Muscle layer of duodenum (tissue), 2 donors: ENCODE measurements at regions not wholly inside any gene's neighbourhood (a gene's known extent, or its start where the extent isn't known, plus 50 kb on each side); places are given as distances from the start of the nearest gene placed in this dataset.

Experiments used
- H3K27ac ChIP-seq: one replicate; pipeline ENCODE4 v1.7.0; 2013; ENCODE audit warnings: mild to moderate bottlenecking, low read length
- H3K27me3 ChIP-seq: one replicate; pipeline ENCODE4 v1.7.0; 2013; ENCODE audit warnings: low read depth, mild to moderate bottlenecking, control low read depth, low read length
- H3K36me3 ChIP-seq, 2 donors: one replicate each; pipeline ENCODE4 v1.7.0; 2013; ENCODE audit warnings: low read length in 2 of 2, control low read depth in 1 of 2, mild to moderate bottlenecking in 1 of 2; ENCODE audit not compliant: insufficient read depth in 2 of 2, control insufficient read depth in 1 of 2
- H3K4me1 ChIP-seq, 2 donors: one replicate each; pipeline ENCODE4 v1.7.0; 2013; ENCODE audit warnings: low read length in 2 of 2, mild to moderate bottlenecking in 2 of 2, control low read depth in 1 of 2, moderate library complexity in 1 of 2; ENCODE audit not compliant: insufficient read depth in 2 of 2, control insufficient read depth in 1 of 2
- H3K4me3 ChIP-seq, 2 donors: one replicate each; pipeline ENCODE4 v1.7.0; 2013; ENCODE audit warnings: low read length in 2 of 2, low read depth in 1 of 2, mild to moderate bottlenecking in 1 of 2
- H3K9me3 ChIP-seq, 2 donors: one replicate each; pipeline ENCODE4 v1.7.0; 2013; ENCODE audit warnings: low read length in 2 of 2, control low read depth in 1 of 2, mild to moderate bottlenecking in 1 of 2; ENCODE audit not compliant: control insufficient read depth in 1 of 2
- donor health status: healthy.

DNA sequence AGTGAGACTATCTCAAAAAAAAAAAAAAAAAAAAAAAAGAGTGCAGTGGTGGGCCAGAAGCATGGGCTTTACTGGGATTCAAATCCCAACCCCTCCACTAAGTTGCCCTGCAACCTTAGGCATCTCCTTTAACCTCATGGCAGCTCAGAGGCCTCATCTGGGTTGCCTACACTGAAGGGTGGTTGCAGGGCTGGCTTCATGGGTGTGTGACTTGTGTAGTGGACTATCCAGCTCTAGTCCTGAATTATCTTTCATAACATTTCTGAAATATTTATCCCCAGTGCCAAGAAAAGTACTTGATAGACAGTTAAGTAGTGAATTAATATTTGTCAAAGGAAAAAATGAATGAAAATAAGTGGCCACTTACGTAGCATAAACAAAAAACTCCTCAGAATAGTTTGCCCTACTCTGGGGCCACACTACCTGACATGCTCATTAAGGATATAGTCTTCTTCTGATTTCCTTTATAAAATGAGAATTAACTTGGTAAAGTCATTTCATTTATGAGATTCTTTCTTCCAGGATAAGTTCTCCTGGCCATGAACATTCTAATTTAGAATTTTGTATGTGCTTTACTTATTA lies 116.0 kb upstream of the SYT13 start:
- no peaks in the 10 kb centered on the region for H3K9me3 ChIP-seq
- H3K4me3 ChIP-seq, result no peak overlapping the region
- no peak overlapping the region for H3K27ac ChIP-seq
- H3K27me3 ChIP-seq, result no peaks in the 10 kb centered on the region
- H3K36me3 ChIP-seq, result no peaks in the 10 kb centered on the region
- no peaks in the 10 kb centered on the region for H3K4me1 ChIP-seq

DNA sequence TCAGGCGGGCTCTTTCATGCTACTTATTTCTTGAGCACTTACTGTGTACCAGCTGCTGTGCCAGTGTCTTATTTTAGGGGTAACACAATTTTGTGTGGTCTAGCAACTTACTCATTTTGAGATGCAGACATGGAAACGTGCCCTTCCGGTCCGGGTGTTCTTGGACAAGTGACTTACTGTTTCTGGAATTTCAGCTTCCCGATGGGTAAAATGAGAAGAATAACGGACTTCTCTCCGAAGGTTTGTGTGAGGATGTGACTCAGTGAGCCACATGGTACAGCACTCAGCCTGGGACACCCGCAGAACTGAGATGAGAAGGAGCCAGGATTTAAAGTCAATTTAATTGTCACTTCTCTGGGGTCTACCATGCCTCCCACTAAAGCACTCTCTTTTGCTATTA lies 114.5 kb upstream of the SYT13 start:
- Histone ChIP-seq H3K4me3 (no peak overlapping the region), H3K27me3 (no peaks in the 10 kb centered on the region), H3K36me3 (no peaks in the 10 kb centered on the region), H3K9me3 (no peaks in the 10 kb centered on the region), H3K4me1 (no peaks in the 10 kb centered on the region), H3K27ac (no peak overlapping the region)

DNA sequence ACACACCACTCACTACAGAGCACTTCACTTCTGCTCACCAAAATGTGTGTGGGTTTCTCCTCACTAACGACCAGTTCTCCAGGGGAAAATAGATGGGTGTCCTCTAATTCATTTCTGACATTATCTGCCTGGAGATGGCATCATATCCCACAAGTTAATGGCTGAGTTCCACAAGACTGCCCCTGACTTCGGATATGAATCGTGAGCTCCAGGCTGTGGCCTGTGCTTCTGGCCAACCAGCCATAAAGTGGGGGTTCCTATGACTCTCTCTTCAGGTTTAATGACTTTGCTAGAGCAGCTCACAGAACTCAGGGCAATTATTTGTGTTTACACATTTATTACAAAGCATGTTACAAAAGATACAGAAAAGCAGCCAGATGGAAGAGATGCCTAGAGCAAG lies 113.0 kb upstream of the SYT13 start:
- H3K27ac ChIP-seq, result no peak overlapping the region
- no peaks in the 10 kb centered on the region for H3K27me3 ChIP-seq
- H3K4me3 ChIP-seq, result no peak overlapping the region
- H3K36me3 ChIP-seq, result no peaks in the 10 kb centered on the region
- no peaks in the 10 kb centered on the region for H3K4me1 ChIP-seq
- H3K9me3 ChIP-seq, result no peaks in the 10 kb centered on the region

DNA sequence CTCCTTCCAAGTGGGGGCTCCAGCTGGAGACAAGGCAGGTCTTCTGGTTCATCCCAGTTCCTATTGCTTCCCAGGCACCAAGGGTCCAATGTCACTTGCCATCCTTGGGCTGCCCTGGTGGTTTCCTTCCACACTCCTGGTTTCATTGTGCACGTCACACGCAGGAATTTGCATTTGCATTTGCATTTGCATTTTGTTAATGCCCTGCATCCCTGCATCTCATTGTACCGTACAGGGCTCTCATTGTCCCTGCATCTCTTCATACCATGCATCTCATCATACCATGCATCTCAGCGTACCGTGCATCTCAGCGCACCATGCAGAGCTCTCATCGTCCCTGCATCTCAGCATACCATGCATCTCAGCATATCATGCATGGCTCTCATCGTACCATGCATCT lies 112.2 kb upstream of the SYT13 start:
- no peaks in the 10 kb centered on the region for H3K9me3 ChIP-seq
- H3K4me3 ChIP-seq, result no peak overlapping the region
- H3K4me1 ChIP-seq, result no peaks in the 10 kb centered on the region
- no peaks in the 10 kb centered on the region for H3K36me3 ChIP-seq
- H3K27me3 ChIP-seq, result no peaks in the 10 kb centered on the region
- no peak overlapping the region for H3K27ac ChIP-seq

DNA sequence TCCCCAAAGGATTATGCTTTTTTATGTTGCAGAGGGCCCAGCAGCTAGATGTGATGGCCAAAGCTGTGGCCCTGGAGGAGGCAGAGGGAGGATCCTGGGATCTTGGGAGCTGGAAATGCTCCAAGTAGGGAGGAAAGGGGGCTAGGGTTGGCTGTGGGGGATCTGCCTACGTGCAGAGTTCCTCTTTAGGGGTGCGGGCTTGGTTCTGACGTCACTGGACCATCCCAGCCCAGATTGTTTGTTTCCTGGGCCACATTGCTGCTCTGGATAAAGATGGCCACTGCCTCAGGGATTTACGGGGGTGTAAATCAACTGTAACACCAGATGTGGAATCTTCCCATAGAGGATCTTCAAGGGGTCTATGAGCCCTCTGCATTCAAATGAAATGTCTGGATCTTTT lies 110.3 kb upstream of the SYT13 start:
- H3K4me1 ChIP-seq, result no peaks in the 10 kb centered on the region
- no peak overlapping the region for H3K4me3 ChIP-seq
- no peaks in the 10 kb centered on the region for H3K36me3 ChIP-seq
- no peaks in the 10 kb centered on the region for H3K27me3 ChIP-seq
- no peaks in the 10 kb centered on the region for H3K9me3 ChIP-seq
- no peak overlapping the region for H3K27ac ChIP-seq

DNA sequence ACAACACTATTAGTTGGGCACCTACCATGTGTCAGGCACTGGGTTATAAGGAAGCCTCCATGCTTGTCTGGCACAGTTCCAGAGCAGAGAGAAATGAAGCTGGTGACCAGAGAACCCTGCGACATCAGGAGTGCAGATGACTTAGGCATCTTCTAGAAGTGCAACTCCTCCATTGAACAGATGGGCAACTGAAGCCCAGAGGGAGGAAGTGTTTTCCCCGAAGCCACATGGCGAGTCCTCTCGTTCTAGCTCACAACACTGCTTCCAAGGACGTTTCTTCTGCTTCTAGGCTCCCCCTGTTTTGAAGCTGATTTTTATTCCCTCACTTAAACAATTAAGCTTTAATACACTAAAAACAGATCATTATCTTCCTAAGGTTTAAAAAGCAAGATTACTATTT lies 109.8 kb upstream of the SYT13 start:
- Histone ChIP-seq H3K9me3 (no peaks in the 10 kb centered on the region), H3K27ac (no peak overlapping the region), H3K27me3 (no peaks in the 10 kb centered on the region), H3K36me3 (no peaks in the 10 kb centered on the region), H3K4me1 (no peaks in the 10 kb centered on the region), H3K4me3 (no peak overlapping the region)

DNA sequence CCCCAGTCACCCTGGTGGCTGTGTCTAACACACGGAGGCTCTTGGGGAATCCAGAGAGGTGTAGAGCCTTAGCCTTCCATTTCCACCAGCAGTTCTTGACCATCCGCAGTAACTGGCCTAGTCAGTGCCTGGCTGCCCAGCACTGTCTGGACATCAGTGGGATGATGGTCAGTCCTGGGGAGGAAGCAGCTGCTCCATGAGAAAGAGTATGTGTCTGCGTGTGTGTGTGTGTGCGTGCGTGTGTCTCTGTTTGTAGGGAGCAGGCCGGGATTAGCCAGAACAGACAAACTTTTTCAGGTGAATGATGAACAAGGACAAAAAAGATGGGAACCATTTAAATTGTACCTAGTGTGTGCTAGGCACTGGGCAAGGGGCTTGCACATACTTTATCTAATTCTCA lies 109.3 kb upstream of the SYT13 start:
- Histone ChIP-seq H3K4me1 (no peaks in the 10 kb centered on the region), H3K27me3 (no peaks in the 10 kb centered on the region), H3K4me3 (no peak overlapping the region), H3K27ac (no peak overlapping the region), H3K9me3 (no peaks in the 10 kb centered on the region), H3K36me3 (no peaks in the 10 kb centered on the region)

DNA sequence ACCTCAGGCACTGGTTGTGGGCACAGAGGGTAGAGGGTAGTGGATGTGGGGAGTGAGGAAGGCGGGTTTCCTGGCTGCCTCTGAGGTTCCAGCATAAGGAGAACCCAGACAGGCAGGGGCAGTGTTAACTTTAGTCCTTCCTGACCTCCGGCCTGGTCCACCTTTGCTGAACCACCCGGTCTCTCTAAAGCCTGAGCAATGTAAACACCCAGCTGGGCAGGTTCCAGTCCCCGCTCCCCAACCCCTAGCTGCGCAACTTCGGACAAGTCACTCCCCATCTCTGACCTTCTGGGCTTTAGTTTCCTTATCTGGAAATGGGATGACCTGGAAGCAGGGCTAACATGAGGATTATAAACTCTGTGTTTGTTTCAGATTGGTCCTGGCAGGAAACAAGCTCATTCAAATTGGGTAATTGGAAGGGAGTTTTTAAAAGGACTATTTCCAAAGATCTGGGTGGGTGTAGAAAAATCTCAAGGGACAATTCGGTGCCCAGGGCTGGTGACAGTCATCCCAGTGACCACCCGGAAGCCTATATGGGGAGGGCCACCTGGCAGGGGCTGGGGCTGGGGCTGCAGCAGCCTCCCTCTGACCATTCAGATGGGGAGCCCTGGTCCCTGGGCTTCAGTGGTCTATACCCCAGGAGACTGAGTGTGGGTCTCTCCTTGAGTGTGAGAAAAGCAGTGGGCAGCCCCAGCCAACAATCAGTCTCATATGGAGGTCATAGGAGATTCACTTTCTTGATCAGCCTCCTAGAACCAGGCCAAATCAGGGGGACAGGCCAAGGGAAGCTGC lies 108.3 kb upstream of the SYT13 start:
- Histone ChIP-seq H3K4me3 (no peak overlapping the region), H3K27ac (no peak overlapping the region), H3K4me1 (no peaks in the 10 kb centered on the region), H3K36me3 (no peaks in the 10 kb centered on the region), H3K9me3 (no peaks in the 10 kb centered on the region), H3K27me3 (no peaks in the 10 kb centered on the region)

DNA sequence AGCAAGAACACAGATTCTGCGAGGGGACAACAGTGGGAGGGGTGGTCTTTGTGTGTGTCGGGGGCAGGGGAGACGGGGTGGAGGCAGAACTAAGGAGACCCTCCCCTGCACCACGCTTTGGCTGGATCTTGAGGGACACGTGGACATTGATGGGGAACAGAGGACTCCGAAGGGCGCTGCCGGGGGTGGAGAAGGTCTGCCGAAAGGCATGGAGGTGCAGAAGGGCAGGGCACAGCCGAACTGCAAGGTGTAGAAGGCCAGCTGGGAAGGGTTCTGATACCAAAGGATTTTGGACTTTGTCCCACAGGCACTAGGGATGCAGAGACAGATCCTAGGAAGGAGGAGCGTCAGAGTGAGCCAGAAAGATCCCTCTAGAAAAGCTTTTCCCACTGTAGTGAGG lies 107.7 kb upstream of the SYT13 start:
- no peak overlapping the region for H3K4me3 ChIP-seq
- no peak overlapping the region for H3K27ac ChIP-seq
- H3K4me1 ChIP-seq, result no peaks in the 10 kb centered on the region
- no peaks in the 10 kb centered on the region for H3K36me3 ChIP-seq
- H3K9me3 ChIP-seq, result no peaks in the 10 kb centered on the region
- no peaks in the 10 kb centered on the region for H3K27me3 ChIP-seq

DNA sequence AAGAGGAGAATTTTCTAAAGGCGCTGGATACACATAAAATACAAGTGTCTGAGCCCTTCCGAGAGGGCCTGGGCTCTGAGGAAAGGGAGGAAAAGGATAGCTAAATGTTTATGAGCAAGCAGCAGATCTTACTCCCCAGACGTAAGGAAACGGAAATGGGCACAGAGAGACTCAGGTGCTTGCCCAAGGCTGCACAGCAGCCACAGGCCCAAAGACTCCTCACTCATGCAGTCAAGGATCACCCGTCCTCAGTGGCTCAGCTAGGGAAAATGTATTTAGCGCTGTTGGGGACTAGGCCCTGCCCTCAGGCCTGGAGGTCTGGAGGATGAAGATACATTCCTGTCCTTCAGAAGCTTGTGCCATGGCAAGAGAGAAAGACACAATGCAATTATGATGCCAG lies 107.2 kb upstream of the SYT13 start:
- no peaks in the 10 kb centered on the region for H3K27me3 ChIP-seq

DNA sequence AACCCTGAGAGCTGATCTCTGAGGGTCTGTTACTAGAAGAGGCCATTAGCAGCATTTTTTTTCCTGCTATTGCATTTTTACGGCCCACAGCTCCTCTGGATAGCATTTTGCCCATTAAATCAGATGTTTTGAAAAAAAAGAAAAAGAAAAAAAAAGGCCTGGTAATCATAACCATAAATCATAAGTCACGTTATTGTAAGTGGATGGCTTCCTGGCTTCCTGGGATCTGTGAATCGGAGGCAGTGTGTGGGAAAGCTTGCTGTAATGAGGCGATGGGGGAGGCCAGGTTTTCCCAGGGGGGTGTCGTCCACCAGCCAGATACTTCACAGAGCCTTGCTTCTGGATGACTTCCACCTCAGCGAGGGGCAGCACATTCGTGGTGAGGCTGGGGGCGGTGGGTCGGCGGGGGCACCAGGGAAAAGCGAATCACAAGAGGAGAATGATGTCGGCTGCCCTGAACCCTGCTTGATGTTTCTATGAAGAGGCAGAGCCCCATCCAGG lies 106.5 kb upstream of the SYT13 start:
- Histone ChIP-seq H3K27ac (no peak overlapping the region), H3K9me3 (no peaks in the 10 kb centered on the region), H3K4me1 (no peaks in the 10 kb centered on the region), H3K36me3 (no peaks in the 10 kb centered on the region), H3K27me3 (peaks cover under 1% of the 10 kb centered on the region), H3K4me3 (no peak overlapping the region)

More for the DNA sequence above, 107.2 kb upstream of the SYT13 start:
- Histone ChIP-seq H3K4me3 (no peak overlapping the region), H3K36me3 (no peaks in the 10 kb centered on the region), H3K4me1 (no peaks in the 10 kb centered on the region), H3K9me3 (no peaks in the 10 kb centered on the region), H3K27ac (no peak overlapping the region)

DNA sequence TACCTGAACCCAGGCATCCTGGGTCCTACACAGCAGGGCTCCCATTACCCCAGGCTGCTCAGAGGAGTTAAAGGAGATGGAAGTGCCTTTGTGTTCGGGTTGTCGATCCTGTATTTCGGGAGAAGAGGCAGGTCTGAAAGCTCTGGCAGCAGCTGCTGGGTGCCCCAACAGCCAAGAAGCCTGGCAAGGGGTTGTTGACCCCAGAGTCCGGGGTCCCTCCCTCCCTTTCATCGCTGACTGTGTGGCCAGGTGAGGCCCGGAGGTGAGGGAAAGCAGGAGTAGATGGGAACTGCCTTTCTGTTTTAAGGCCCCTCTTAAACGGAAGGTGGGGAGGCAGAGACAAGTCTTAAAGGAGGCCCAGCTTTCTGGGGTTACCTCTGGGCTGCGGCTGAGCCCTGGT lies 106.0 kb upstream of the SYT13 start:
- Histone ChIP-seq H3K27me3 (peaks cover 4% of the 10 kb centered on the region), H3K4me3 (no peak overlapping the region), H3K36me3 (no peaks in the 10 kb centered on the region), H3K27ac (no peak overlapping the region), H3K9me3 (no peaks in the 10 kb centered on the region), H3K4me1 (no peaks in the 10 kb centered on the region)
